ENCODE measurements at regions not wholly inside any gene's neighbourhood (a gene's known extent, or its start where the extent isn't known, plus 50 kb on each side); places are given as distances from the start of the nearest gene placed in this dataset.

GRCh38 chr10:46231087-46231486 lies 55.7 kb upstream of the ANTXRL start:
- no peak overlapping the region for H3K4me3 ChIP-seq (ENCODE audit: low read depth, low read length)
- TF ChIP-seq CTCF (IDR thresholded peaks at IDR 0.05; ENCODE audit: insufficient read depth, low read length), result no peak
- DNase-seq (ENCODE audit: low read depth), result no peak

- no peak overlapping the region for H3K4me3 ChIP-seq (ENCODE audit: low read depth, low read length)
- DNase-seq (ENCODE audit: low read depth), result no peak
- no peak for TF ChIP-seq CTCF (IDR thresholded peaks at IDR 0.05; ENCODE audit: insufficient read depth, low read length)
Observed at GRCh38 chr10:46232084-46232483, 54.7 kb upstream of the ANTXRL start.

GRCh38 chr10:46232666-46233065 lies 54.1 kb upstream of the ANTXRL start:
- no peak for DNase-seq (ENCODE audit: low read depth)
- no peak for TF ChIP-seq CTCF (IDR thresholded peaks at IDR 0.05; ENCODE audit: insufficient read depth, low read length)
- no peak overlapping the region for H3K4me3 ChIP-seq (ENCODE audit: low read depth, low read length)

GRCh38 chr10:46233181-46233580 lies 53.6 kb upstream of the ANTXRL start:
- DNase-seq (ENCODE audit: low read depth), result no peak
- H3K4me3 ChIP-seq (ENCODE audit: low read depth, low read length), result no peak overlapping the region
- no peak for TF ChIP-seq CTCF (IDR thresholded peaks at IDR 0.05; ENCODE audit: insufficient read depth, low read length)

GRCh38 chr10:46234026-46234425 lies 52.8 kb upstream of the ANTXRL start:
- DNase-seq (ENCODE audit: low read depth), result no peak
- H3K4me3 ChIP-seq (ENCODE audit: low read depth, low read length), result no peak overlapping the region
- TF ChIP-seq CTCF (IDR thresholded peaks at IDR 0.05; ENCODE audit: insufficient read depth, low read length), result no peak

GRCh38 chr10:46234431-46235060 lies 52.3 kb upstream of the ANTXRL start:
- H3K4me3 ChIP-seq (ENCODE audit: low read depth, low read length), result no peak overlapping the region
- no peak for TF ChIP-seq CTCF (IDR thresholded peaks at IDR 0.05; ENCODE audit: insufficient read depth, low read length)
- DNase-seq (ENCODE audit: low read depth), result no peak

Measured in fibroblast of the aortic adventitia (primary cell).